AG04450 (cell line): ENCODE measurements at regions not wholly inside any gene's neighbourhood (a gene's known extent, or its start where the extent isn't known, plus 50 kb on each side); places are given as distances from the start of the nearest gene placed in this dataset.

Experiments used
- CTCF ChIA-PET: fragments of 300-600, 350-600 bp; formaldehyde crosslinking; extraction: SDS; loops from one replicate; lab custom pipeline; 2022; ENCODE audit warnings: antibody characterized with exemption, inconsistent platforms; lab: Charles Lee
- POLR2A ChIA-PET: fragments of 350-600 bp; formaldehyde crosslinking; extraction: SDS; loops from one replicate; lab custom pipeline; 2021; ENCODE audit warnings: antibody characterized with exemption, inconsistent platforms; lab: Yijun Ruan, JAX
- DNase-seq: peaks from one replicate; pipeline ENCODE4 v3.0.0-alpha.2; 2011; ENCODE audit warnings: low read depth, low spot score
- H3K27ac ChIP-seq: one replicate; pipeline ENCODE4 v1.5.1; 2012; ENCODE audit warnings: low read depth, low read length, control low read depth
- H3K27me3 ChIP-seq: one replicate; pipeline ENCODE4 v1.6.0; 2012; ENCODE audit warnings: low read length; ENCODE audit not compliant: control insufficient read depth, insufficient read depth
- H3K4me3 ChIP-seq: 2 replicates; pipeline ENCODE4 v1.5.1; 2011; ENCODE audit warnings: mild to moderate bottlenecking, low read depth, low read length, control low read depth
- H3K9me3 ChIP-seq: 2 replicates; pipeline ENCODE4 v1.5.1; 2012; ENCODE audit warnings: low read length; ENCODE audit not compliant: control insufficient read depth, insufficient read depth
- TF ChIP-seq, protein P1 (sequence below): IDR thresholded peaks from 2 replicates; pipeline ENCODE4 v1.5.1; 2011; ENCODE audit warnings: low read depth, low read length, control low read depth, inconsistent platforms

GRCh38 chr4:182126603-182127002 is 116.6 kb upstream of the TENM3 start:
- TF ChIP-seq, protein P1, sequence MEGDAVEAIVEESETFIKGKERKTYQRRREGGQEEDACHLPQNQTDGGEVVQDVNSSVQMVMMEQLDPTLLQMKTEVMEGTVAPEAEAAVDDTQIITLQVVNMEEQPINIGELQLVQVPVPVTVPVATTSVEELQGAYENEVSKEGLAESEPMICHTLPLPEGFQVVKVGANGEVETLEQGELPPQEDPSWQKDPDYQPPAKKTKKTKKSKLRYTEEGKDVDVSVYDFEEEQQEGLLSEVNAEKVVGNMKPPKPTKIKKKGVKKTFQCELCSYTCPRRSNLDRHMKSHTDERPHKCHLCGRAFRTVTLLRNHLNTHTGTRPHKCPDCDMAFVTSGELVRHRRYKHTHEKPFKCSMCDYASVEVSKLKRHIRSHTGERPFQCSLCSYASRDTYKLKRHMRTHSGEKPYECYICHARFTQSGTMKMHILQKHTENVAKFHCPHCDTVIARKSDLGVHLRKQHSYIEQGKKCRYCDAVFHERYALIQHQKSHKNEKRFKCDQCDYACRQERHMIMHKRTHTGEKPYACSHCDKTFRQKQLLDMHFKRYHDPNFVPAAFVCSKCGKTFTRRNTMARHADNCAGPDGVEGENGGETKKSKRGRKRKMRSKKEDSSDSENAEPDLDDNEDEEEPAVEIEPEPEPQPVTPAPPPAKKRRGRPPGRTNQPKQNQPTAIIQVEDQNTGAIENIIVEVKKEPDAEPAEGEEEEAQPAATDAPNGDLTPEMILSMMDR = no peak

DNA sequence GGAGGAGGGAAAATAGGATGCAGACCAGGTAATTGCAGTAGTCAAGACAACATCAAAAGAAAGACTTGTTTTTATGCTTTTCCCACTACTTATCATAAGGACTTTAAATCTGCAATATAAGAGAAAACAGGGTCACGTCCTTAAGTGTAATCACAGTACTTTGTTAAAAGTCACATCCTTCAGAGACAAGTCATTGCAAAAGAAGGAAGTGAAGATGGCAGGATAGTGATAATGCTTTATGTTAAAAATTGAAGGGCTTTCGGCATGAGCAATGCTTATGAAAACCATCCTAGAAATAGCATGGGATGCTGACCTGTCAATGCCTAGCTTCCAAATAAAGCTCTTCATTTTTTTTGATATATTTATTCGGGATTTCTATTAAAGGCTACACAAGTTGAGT is 110.2 kb upstream of the TENM3 start:
- POLR2A ChIA-PET = no interaction called here
- no peak overlapping the region for H3K27ac ChIP-seq
- no peaks in the 10 kb centered on the region for H3K27me3 ChIP-seq
- H3K9me3 ChIP-seq = no peaks in the 10 kb centered on the region
- no peak for DNase-seq
- TF ChIP-seq, protein P1 = no peak
- no peak overlapping the region for H3K4me3 ChIP-seq
- CTCF ChIA-PET = no interaction called here

More at GRCh38 chr4:182126603-182127002, 116.6 kb upstream of the TENM3 start:
- H3K27ac ChIP-seq = no peak overlapping the region
- CTCF ChIA-PET = interaction anchor here (0.5 kb wide), 1 partner anchor 556 kb away, joined by 4 read pairs; no protein-coding TSS in a partner anchor
- H3K9me3 ChIP-seq = peaks cover 3% of the 10 kb centered on the region; the same call in 1 of the 2 replicates
- POLR2A ChIA-PET = no interaction called here
- H3K4me3 ChIP-seq = no peak overlapping the region
- H3K27me3 ChIP-seq = no peaks in the 10 kb centered on the region
- no peak for DNase-seq

DNA sequence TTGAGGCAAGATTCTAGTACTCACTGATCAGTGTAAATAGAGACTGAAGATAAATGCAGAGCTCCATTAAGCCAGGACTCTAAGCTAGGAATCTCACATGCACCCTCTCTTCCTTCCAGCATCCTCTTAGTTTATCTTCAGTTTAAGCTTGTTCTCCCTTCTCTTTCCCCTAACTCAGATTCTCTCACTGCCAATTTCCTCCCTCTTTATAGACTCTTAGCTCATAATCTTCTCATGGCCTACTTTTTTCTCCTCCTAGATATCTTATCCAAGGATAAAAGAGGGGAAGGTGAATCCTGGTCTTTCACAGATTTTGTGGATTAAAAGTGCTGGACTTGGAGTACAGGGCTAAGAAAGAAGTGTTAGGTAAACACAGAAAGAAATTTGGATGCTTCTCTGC is 108.9 kb upstream of the TENM3 start:
- Histone ChIP-seq H3K27ac (no peak overlapping the region), H3K9me3 (no peaks in the 10 kb centered on the region), H3K4me3 (no peak overlapping the region), H3K27me3 (no peaks in the 10 kb centered on the region)
- ChIA-PET CTCF (no interaction called here), POLR2A (no interaction called here)
- TF ChIP-seq, protein P1 = no peak
- DNase-seq = no peak

DNA sequence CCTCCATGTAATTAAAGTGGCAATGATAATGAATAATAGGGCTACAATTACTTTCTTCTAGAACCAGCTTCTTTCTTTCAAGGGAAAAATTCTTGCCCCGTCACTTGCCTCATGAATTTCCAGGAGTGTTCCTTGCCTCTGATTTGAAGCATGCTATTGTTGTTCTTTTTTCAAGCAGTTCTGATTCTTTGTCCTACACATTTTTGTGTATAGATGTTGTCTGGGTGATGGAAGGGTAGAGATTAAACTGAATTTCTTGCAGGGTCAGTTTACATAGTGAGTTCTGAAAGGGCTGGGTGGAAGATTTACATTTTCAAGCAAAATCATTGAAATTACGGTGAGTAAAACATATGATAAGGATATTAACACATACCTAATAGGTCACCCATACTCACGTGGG is 107.0 kb upstream of the TENM3 start:
- no peaks in the 10 kb centered on the region for H3K27me3 ChIP-seq
- CTCF ChIA-PET = interaction anchor here (1.4 kb wide), 1 partner anchor 608 kb away, joined by 3 read pairs; no protein-coding TSS in a partner anchor
- DNase-seq = no peak
- H3K9me3 ChIP-seq = peaks cover 3% of the 10 kb centered on the region; the same call in 1 of the 2 replicates
- no peak overlapping the region for H3K27ac ChIP-seq
- POLR2A ChIA-PET = no interaction called here
- TF ChIP-seq, protein P1 = no peak
- no peak overlapping the region for H3K4me3 ChIP-seq

GRCh38 chr4:182137343-182137742 is 105.9 kb upstream of the TENM3 start:
- POLR2A ChIA-PET = no interaction called here
- peaks cover 3% of the 10 kb centered on the region; the same call in 1 of the 2 replicates for H3K9me3 ChIP-seq
- no peak overlapping the region for H3K4me3 ChIP-seq
- H3K27ac ChIP-seq = no peak overlapping the region
- H3K27me3 ChIP-seq = no peaks in the 10 kb centered on the region
- CTCF ChIA-PET = interaction anchor here (1.4 kb wide), 1 partner anchor 609 kb away, joined by 3 read pairs; no protein-coding TSS in a partner anchor
- DNase-seq = no peak
- TF ChIP-seq, protein P1 = no peak
